8988T (cell line): ENCODE measurements at regions not wholly inside any gene's neighbourhood (a gene's known extent, or its start where the extent isn't known, plus 50 kb on each side); places are given as distances from the start of the nearest gene placed in this dataset.
"Not testable (repeated sequence)": the region's sequence is repeated elsewhere in the genome, so short reads cannot be mapped to it uniquely, and the experiment has no call there.

Experiments used
- DNase-seq: peaks from one replicate; pipeline ENCODE4 v3.0.0; 2011

DNA sequence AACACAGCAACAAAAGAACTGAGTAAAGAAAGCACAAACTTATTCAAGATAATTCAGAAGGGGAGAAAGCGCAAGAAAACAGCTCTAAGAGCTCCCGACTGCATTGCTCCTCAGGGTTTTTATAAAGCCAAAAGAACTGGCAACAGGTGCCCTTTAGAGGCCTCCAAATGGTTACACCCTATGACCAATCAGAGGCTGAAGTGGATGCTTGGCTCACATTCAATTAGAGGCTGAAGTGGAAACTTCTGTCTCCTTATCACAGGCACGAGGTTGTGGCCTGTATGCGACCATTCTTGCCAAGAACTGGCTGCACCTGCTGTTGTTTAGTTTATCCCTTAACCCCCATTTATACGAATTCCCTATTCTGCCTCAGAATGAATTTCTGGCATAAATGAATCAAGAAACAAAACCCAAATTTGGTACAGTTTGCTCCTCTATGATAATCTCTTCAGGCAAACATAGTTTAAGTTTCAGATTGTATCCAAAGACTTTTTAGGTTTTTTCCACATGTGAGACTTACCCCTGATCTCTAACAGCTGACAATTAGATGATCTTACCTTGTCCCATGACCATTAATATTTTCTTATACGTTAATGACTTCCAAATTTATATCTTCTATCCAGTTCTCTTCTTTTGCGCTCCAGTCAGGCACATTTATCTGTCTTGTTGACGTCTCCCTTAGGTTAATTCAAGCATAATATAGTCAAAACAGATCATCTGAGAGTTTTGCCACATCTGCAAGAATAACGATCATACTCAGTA lies 504.8 kb downstream of the NXPH1 start:
- DNase-seq: no peak

DNA sequence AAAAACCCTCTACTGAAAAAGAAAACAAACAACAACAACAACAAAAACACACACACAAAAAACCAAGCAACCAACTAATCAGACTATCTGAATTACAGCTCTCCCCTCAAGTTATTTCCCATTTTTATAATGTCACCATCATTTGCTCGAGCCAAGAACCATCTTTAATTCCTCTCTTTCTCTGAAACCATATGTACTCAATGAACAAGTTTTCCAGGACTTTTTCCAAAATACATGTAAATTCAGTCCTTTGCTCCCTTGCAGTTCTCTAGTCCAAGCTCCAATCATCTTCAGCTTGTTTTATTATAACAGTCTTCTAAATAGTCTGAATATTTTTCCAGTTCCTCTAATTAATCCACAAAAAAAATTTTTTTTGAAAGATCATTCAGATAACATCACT lies 506.0 kb downstream of the NXPH1 start:
- no peak for DNase-seq

DNA sequence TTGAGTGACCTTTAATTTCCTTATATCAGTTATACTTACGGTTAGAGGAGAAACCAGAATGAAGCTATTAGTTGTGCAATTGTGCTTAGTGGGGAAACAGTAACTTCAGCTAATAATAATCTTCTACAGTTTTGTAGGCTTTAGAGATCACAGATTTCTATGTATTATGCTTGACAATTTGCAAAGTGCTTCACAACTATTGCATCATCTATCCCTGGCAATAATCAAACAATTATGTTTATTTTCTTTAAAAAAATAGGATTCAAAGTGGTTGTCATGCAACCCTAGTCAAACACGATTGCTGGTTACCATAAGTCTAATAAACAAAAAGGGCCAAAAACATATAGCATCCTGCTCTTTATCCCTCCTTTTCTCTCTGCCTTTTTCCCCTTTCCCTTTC lies 530.3 kb downstream of the NXPH1 start:
- no peak for DNase-seq

DNA sequence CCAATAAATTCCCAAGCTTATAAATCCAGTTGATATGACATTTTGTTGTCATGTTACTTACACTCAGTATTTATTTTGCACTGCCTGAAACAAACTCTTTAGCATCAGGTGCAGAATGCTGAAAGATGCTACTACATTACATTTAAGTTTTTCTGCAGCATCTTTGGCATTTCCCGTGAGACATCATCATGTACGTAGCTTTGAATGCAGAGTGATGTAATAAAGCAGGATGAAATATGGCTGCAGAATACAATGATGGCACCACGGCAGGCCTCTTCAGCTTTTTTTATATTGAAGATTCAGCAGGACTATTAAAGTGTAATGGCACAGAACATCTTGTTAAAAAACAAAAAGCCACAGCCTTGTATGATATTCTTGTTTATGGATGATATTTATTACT lies 531.8 kb downstream of the NXPH1 start:
- no peak for DNase-seq

DNA sequence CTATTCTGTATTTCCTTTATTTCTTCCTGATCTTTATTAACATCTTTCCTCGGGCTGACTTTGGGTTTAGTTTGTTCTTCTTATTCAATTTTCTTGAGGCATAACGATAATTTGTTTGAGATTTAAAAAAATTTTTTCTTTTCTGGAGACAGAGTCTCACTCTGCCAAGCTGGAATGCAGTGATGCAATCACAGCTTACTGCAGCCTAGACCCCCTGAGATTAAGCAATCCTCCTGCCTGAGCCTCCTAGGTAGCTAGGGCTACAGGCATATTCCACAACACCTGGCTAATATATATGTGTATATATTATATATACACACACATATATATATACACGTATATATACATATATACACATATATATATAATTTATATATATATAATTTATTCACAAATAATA lies 540.2 kb downstream of the NXPH1 start:
- no peak for DNase-seq

DNA sequence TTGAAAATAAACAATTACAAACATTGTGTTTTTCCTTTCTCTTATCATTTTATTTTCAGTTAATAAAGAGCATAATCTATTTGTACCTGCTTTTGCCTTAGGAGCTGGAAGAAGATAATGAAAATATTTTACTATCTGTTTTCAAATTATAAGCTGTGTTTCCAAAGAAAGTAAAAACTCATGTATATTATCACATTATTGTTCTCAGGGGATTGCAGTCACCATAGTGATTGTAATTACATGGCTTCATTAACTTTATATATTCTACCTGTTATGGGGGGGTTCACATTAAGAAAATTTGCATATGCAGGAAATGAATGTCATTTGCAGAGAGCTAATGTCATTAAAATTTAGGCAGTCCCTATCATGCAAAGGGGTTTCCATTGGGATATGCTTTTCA lies 542.3 kb downstream of the NXPH1 start:
- no peak for DNase-seq

DNA sequence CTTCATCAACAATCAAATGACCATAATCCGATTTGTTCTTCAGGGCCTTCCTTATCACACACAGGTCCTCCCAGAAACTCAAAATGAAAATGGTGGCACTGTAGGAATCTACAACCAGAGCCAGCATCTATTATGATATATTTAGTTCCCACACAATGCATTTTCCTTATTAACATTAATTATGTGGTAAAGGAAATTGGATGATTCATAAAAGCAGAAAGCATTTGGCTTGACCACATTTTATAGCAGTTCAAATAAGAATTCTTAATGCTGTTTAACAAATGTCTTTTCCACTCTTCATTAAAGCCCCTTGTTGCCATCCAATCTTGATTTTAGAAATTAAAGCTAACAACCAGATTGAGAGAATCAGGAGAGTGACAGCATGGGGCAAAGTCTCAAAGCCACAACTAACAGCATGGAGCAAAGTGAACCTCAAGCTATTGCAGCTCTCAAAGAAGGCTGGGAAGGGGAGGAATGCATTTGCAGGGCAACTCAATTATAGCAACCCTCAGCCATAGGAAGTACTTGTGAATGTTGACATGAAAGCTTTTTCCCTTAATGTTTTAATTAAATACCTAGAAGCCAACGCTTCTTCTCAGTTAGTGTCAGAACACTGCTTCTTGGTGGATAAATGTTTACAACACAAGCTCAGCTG lies 549.1 kb downstream of the NXPH1 start:
- no peak for DNase-seq

DNA sequence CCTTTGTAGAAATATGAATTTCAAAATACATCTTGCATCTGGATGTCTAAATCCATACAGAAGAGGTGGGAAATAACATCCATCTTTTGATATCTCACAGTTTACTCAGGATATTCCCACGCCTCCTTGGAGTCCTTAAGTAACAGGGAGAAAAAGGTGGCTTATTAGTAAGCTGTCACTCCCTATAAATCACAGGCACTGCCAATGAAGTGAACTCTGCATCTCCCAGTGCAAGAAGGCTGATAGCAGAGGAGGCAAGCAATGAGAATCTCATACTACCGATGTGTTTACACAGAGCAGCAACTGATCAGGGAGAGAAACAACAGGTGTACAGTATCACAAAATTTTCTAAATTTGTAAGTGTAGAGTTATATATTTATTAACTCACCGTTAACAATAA lies 551.8 kb downstream of the NXPH1 start:
- DNase-seq: no peak

DNA sequence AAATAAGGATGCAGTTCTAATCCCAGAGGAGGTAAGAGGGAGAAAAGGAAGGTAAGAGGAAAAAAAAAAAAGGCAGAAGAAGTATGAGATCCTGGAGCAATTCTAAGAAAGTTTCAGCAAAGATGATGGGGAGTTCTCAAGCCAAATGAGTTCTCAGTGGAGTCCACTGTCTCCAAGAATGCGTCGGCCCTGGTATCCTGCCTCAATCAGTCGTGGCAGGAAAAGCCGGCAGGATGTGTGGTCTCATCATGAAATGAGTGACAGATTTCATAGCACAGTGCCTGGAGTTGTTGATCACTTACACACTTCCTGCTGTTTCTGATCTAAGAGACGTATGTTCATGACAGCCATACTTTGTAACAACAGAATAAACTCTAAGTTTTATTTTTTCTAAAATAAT lies 554.9 kb downstream of the NXPH1 start:
- no peak for DNase-seq

DNA sequence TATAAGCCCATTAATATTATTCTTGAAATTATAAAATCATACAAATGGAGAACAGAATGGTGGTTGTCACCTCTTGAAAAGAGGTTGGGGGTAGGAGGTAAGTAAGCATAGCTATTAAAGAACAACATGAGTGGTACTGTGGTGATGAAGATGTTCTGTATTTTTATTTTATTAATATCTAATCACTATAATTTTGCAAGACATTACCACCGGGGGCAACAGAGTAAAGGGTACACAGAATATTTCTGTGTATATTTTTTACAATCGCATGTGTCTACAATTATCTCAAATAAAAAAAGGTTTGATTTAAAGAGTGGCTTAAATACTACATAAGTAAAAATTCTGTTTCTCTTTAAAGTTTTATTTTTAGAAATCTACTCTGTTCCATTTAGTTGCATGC lies 557.8 kb downstream of the NXPH1 start:
- DNase-seq: no peak

DNA sequence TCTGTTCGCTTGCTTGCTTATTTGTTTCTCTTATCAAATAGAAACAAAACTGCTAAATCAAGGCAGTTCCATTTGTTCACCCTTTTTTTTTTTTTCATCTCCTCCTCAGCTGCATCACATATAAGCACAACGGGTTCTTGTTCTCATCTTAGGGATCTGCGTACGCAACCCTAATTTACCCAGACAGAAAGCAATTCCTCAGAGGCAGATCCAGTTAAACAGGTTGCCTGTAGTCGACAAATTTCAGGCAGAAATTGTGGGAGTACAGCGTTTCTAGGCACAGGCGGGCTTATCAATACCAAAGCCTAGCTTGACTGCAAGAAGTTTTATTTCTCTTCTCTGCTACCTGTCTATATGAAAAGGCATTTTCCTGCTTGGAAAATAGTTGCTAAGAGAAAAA lies 565.4 kb downstream of the NXPH1 start:
- DNase-seq: no peak

DNA sequence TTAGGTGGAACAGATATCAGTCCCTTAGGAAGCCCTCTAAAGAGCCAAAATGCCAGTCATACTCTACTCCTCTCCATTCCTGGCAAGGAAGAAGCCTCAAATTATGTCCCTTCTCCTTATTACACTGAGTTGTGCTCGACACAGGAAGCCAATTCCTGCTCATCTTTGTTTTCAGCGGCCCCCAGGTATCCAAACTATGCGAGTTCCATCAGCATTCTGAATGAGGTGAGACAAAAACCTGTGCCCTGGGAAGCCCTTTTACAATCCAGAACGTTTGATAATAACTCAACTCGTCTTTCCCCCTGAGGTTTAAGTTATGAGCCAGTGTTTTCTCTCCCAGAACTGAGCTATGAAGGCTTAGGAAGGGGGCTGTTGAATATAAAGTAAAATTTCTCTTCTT lies 580.5 kb downstream of the NXPH1 start:
- no peak for DNase-seq

DNA sequence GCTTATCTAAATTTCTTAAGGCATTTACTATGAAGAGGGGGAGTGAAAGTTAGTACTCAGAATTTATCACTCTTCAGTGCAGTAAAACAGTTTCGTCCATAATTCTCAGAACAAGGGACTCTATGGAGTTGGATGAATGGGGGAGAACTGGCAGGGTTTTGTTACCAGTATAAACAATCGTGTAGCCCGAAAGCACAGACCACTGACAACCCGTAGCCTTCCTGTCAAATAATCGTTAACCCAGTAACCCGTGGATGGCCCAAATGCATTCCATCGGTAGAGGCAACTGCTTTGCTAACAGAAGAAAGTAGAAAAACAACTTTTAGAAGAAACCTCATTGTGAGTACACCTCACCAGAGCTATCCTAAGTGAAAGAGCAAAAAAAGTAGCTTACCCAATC lies 583.9 kb downstream of the NXPH1 start:
- DNase-seq: no peak

DNA sequence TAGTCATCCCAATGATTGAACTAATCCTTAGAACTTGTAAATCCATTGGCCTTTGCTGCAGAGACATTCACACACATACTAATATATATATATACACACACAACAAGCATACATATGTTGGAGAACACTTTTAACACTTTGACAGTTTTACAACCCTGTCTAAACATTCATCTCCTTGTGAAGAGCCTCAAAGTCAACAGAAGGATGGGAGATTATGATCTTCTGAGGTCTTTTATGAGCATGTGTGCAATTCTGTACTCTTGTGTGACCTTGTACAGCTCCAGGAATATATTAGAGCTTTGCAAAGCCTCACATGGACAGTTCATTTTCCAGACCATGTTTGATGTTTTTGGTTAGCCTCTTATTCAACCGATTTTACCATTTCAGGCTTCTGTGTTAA lies 589.0 kb downstream of the NXPH1 start:
- DNase-seq: no peak

DNA sequence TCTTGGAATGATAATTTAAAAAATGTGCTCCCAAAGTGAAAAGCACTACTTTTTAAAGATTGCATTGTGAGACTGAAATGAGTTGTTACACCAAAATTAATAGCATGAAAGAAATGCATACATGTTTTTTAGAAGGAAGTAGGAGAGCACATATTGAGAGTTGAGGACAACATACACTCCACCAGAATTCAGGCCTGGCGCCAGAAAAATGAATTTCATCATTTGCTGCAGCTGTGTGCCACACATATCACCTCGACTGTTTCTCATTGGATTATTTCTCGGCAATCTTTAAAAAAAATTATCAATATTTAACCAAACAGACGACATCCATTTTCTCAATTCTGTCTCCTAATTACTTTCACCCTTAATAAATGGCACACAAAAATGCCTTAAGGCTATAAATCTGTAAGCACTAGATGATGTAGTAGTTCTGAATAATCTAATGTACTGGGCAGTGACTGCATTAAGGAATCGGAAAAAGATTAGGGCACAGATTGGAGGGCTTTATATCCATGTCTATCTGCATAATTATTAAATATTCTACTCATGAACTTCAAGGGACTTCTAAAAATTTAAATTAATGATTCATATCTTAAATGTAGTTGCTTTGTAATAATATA lies 590.4 kb downstream of the NXPH1 start:
- DNase-seq: no peak

DNA sequence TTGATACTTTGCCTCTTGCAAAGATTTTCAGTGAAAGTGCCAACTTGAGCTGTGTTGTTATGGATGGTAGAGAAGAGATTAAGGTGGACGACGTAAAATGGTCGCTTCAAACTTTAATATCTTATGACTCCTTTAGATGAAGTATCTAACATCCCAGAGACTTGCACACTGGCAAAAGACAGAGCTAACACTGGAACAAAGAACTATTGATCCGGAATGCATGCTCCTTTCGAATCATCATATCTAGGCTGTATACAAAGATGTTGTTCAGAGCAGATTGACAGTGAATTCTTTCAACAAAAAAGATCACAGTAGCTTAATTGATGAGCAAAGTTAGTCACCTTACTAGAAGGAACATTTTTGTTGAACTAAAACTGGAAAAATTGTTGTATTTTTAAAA lies 592.7 kb downstream of the NXPH1 start:
- DNase-seq: no peak

DNA sequence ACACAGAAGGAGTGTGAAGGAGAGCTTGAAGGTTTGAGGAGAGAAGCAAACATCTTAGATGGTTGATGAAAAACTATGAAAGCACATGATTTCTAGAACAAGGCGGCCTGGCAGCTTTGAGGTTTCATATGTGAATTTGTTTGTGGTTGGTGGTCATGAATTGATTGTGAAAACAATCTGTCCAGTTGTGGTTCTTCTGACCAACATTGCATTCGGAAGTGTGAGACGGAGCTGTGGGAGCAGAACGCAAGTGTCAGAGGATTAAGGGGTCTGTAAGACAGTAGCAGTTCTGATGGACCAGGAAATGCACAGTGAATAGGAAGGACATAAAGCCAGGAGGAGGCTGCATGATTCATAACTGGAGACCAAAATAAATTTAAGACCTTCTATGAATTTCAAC lies 594.6 kb downstream of the NXPH1 start:
- DNase-seq: no peak

DNA sequence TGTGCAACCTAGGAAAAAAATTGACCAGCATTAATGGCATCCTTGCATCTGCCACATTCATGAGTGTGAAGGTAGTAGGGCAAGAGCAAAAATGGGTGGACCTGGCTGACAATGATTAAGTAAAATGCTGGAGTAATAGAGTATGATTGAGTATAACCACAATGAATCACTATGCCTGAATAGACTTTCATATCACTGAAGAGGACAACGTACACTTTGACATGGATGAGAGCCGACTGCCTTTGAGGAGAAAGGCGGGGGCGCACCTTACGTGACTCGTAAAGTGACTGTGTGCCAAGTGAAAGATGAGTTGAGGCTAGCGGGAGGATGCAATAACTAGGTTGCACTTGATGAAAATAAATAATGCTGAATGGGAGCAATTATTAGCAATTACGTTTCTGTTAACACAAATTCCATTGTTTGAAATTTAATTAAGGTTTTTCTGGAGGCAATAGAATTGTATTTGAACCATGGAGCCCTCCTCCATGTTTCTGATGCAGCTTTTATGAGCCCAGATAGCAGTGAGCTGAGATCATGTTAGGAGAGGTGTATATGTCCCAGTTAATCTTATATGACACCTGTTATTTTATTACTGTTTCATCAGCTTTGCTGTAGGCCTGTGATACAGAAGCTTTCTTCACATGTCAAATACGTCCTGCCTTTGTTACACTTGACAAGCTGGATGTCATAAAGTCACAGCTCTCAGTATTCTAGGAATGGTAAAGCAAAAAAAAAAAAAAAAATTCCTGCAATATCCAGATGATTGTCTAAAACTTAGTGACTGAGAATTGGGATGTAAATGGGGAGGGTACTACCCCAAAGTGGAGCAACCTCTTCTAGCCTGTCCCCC lies 596.5 kb downstream of the NXPH1 start:
- DNase-seq: no peak

DNA sequence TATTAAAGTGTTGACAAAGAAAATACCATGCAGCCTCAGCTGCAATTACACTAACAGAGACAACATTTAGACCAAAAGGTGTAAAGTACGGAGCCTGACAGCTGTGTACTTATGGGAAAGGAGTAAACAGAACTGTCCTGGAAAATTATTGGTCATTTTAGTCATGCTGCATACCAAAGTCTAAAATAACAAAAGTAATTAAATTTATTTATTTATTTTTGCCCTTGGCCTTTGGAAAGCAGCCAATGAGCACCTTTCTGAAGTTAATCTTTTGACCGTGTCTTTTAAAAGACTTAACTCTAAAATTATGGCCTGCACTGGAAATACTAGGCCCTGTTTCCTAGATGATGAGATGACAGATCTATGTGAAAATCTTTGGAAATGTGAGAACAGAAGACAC lies 597.6 kb downstream of the NXPH1 start:
- DNase-seq: no peak

DNA sequence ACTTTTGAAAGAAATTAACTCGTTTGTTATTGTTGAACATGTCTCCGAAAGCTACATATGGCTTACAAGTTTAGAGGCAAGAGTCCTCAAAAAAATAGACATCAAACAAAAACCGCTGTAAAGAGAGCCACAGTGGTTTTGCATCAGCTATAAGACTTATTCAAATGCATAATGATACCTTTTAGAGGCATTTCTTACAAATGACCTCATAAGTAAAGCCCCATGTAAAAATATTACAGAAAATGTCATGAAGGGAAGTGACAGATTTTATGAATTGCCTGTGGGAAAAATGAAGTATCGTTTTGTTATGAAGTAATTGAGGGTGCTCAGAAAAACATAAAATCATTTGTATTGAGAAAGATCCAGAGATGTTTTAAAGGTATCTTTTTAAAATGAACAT lies 598.0 kb downstream of the NXPH1 start:
- no peak for DNase-seq

DNA sequence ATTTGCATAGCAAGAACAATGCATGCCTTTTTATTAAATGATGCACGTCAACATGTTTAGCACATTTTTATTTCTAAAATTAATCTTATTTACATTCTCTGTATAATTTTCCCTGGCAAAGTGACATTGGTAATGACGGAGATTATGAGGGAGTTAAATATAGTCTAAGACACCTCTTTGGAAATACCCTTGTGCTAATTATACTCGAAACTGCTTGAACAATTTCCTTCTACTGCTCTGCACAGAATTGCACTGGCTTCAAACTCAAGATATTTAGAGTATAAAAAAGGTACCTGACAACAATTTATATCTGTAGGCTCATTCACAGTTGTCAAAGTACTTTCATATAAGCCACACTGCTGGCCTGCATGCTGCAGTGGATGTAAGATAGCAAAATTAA lies 602.7 kb downstream of the NXPH1 start:
- no peak for DNase-seq

DNA sequence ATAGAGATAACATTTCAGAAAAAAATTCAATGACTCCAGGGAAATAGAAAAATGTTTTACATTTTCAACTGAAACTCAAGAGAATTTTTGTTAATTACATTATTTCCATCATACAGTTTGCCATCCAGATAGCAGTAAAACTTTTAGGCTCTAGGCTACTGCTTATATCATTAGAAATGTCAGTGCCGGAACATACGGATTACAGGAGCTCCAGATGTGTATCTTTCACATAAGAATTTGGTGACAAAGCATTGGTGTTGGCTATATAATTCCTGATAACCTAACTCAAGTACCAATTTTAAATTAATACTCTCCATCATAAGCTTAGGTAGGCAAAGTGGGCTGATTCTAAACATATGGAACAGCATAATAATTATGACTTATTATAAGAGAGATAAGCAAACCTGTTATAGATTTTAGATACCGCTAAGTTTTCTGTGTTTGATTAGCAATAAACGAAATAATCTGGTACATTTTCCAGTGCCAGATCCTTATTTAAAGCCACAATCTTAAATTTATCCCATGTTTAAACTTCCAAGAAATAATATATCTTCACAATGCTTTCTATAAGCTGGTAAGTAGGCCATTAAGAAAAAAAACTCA lies 637.9 kb downstream of the NXPH1 start:
- no peak for DNase-seq

DNA sequence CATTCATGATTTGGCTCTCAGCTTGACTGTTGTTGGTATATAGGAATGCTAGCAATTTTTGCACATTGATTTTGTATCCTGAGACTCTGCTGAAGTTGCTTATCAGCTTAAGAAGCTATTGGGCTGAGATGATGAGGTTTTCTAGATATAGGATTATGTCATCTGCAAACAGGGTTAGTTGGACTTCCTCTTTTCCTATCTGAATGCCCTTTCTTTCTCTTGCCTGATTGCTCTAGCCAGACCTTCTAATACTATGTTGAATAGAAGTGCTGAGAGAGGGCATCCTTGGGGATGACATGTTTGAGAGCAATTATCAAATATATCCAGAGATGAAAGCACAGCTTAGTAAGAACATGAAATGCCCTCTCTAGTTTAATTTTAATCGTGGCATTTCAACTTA lies 642.4 kb downstream of the NXPH1 start:
- DNase-seq: not testable (repeated sequence)
